ENCODE measurements at regions not wholly inside any gene's neighbourhood (a gene's known extent, or its start where the extent isn't known, plus 50 kb on each side); places are given as distances from the start of the nearest gene placed in this dataset.

- peak; percentile 52 for TF ChIP-seq RAD21 (IDR thresholded peaks at IDR 0.05; ENCODE audit: low read depth)
- TF ChIP-seq TEAD4 (IDR thresholded peaks at IDR 0.05): no peak
- no peak for TF ChIP-seq TAF1 (IDR thresholded peaks at IDR 0.05; ENCODE audit: low read depth)
- TF ChIP-seq TCF12 (IDR thresholded peaks at IDR 0.05; ENCODE audit: low read depth): no peak
- no peak for TF ChIP-seq EP300 (IDR thresholded peaks at IDR 0.05; ENCODE audit: borderline replicate concordance)
- TF ChIP-seq FOXM1 (IDR thresholded peaks at IDR 0.05; ENCODE audit: borderline replicate concordance, low read depth): no peak
- no peak for TF ChIP-seq USF1 (IDR thresholded peaks at IDR 0.05)
- no peak for TF ChIP-seq EGR1 (IDR thresholded peaks at IDR 0.05)
Measured at GRCh38 chr6:18527836-18528743, 140.9 kb downstream of the RNF144B start.

- TF ChIP-seq YY1 (IDR thresholded peaks at IDR 0.05; ENCODE audit: low read depth): no peak
Measured at GRCh38 chr6:18530201-18530600, 143.1 kb downstream of the RNF144B start.

GRCh38 chr6:18532139-18532538, 145.0 kb downstream of the RNF144B start:
- TF ChIP-seq CEBPB (IDR thresholded peaks at IDR 0.05) (no peak), NFIC (IDR thresholded peaks at IDR 0.05) (no peak), FOXM1 (IDR thresholded peaks at IDR 0.05; ENCODE audit: borderline replicate concordance, low read depth) (no peak), YY1 (IDR thresholded peaks at IDR 0.05; ENCODE audit: low read depth) (no peak), ZBTB7A (IDR thresholded peaks at IDR 0.05; ENCODE audit: low read depth) (no peak), EP300 (IDR thresholded peaks at IDR 0.05; ENCODE audit: borderline replicate concordance) (no peak), MAX (IDR thresholded peaks at IDR 0.05) (no peak), USF1 (IDR thresholded peaks at IDR 0.05) (no peak), CREB1 (IDR thresholded peaks at IDR 0.05; ENCODE audit: low read depth) (no peak), EGR1 (IDR thresholded peaks at IDR 0.05) (no peak)

GRCh38 chr6:18533793-18534192, 146.6 kb downstream of the RNF144B start:
- TF ChIP-seq REST (IDR thresholded peaks at IDR 0.05; ENCODE audit: low read depth) (no peak), TEAD4 (IDR thresholded peaks at IDR 0.05) (peak; percentile 82), EGR1 (IDR thresholded peaks at IDR 0.05) (no peak), EP300 (IDR thresholded peaks at IDR 0.05; ENCODE audit: borderline replicate concordance) (no peak), ZBTB7A (IDR thresholded peaks at IDR 0.05; ENCODE audit: low read depth) (no peak), RAD21 (IDR thresholded peaks at IDR 0.05; ENCODE audit: low read depth) (no peak)

- TF ChIP-seq TCF12 (IDR thresholded peaks at IDR 0.05; ENCODE audit: low read depth) (no peak), MAX (IDR thresholded peaks at IDR 0.05) (no peak)
Measured at GRCh38 chr6:18536591-18537055, 149.5 kb downstream of the RNF144B start.

GRCh38 chr6:18538315-18538714, 151.2 kb downstream of the RNF144B start:
- no peak for TF ChIP-seq CREB1 (IDR thresholded peaks at IDR 0.05; ENCODE audit: low read depth)
- no peak for TF ChIP-seq REST (IDR thresholded peaks at IDR 0.05; ENCODE audit: low read depth)
- no peak for TF ChIP-seq TEAD4 (IDR thresholded peaks at IDR 0.05)

GRCh38 chr6:18543051-18543450, 155.9 kb downstream of the RNF144B start:
- TF ChIP-seq EP300 (IDR thresholded peaks at IDR 0.05; ENCODE audit: borderline replicate concordance) (no peak), TCF12 (IDR thresholded peaks at IDR 0.05; ENCODE audit: low read depth) (no peak), FOXM1 (IDR thresholded peaks at IDR 0.05; ENCODE audit: borderline replicate concordance, low read depth) (no peak), TEAD4 (IDR thresholded peaks at IDR 0.05) (no peak), EGR1 (IDR thresholded peaks at IDR 0.05) (no peak), TAF1 (IDR thresholded peaks at IDR 0.05; ENCODE audit: low read depth) (no peak), USF1 (IDR thresholded peaks at IDR 0.05) (no peak), YY1 (IDR thresholded peaks at IDR 0.05; ENCODE audit: low read depth) (no peak), CREB1 (IDR thresholded peaks at IDR 0.05; ENCODE audit: low read depth) (no peak), MAX (IDR thresholded peaks at IDR 0.05) (no peak), ZBTB7A (IDR thresholded peaks at IDR 0.05; ENCODE audit: low read depth) (no peak), RAD21 (IDR thresholded peaks at IDR 0.05; ENCODE audit: low read depth) (no peak)
